K562 (cell line): ENCODE measurements at regions not wholly inside any gene's neighbourhood (a gene's known extent, or its start where the extent isn't known, plus 50 kb on each side); places are given as distances from the start of the nearest gene placed in this dataset.

Experiments used
- CHD1 ChIP-seq: fragments of 200-600 bp; sonication (generic); IDR thresholded peaks from one replicate; pipeline ENCODE4 v1.6.1; 2012; ENCODE audit warnings: mild to moderate bottlenecking, moderate library complexity, low read length, inconsistent platforms
- E2F4 ChIP-seq: sonication (generic); formaldehyde crosslinking; IDR thresholded peaks from 2 replicates; pipeline ENCODE4 v1.8.0; 2022; ENCODE audit warnings: mild to moderate bottlenecking, low read depth, missing genetic modification reagents
- EZH2 ChIP-seq: IDR thresholded peaks from 2 replicates; pipeline ENCODE4 v1.6.1; 2012; ENCODE audit warnings: low read depth, mild to moderate bottlenecking, inconsistent platforms, low read length, borderline replicate concordance
- MAFK ChIP-seq: IDR thresholded peaks from 2 replicates; pipeline ENCODE4 v1.6.1; 2011; ENCODE audit warnings: low read length, improper control_type of control experiment
- ZNF184 ChIP-seq: sonication (generic); formaldehyde crosslinking; IDR thresholded peaks from 2 replicates; pipeline ENCODE4 v1.5.0; 2020; ENCODE audit warnings: missing genetic modification reagents

GRCh38 chr7:68967598-68967997, 630.7 kb upstream of the AUTS2 start:
- no peak for TF ChIP-seq MAFK
- TF ChIP-seq CHD1, result no peak
- TF ChIP-seq ZNF184 (CRISPR knock-in tag), result no peak
- no peak for TF ChIP-seq E2F4 (CRISPR knock-in tag)
- TF ChIP-seq EZH2, result no peak
